Thoracic aorta (tissue), 2 donors: ENCODE measurements at regions not wholly inside any gene's neighbourhood (a gene's known extent, or its start where the extent isn't known, plus 50 kb on each side); places are given as distances from the start of the nearest gene placed in this dataset.

Experiments used
- ATAC-seq: fragments of 150-250 bp; one replicate; pipeline ENCODE4 v1.8.0; 2017; ENCODE audit warnings: low read depth; ENCODE audit not compliant: insufficient number of reproducible peaks, low FRiP score
- DNase-seq: peaks from one replicate; pipeline ENCODE4 v3.0.0-alpha.2; 2020; ENCODE audit warnings: low spot score
- H3K27ac ChIP-seq, 2 donors: fragments of 200-600 bp; sonication (generic); 1 replicate in 1 of 2; 2 replicates in 1 of 2; pipeline ENCODE4 v1.5.1; 2016; ENCODE audit warnings: mild to moderate bottlenecking in 2 of 2, moderate library complexity in 2 of 2
- H3K27me3 ChIP-seq: fragments of 200-600 bp; sonication (generic); replicated peaks from 2 replicates; pipeline ENCODE4 v1.6.0; 2016; ENCODE audit warnings: mild to moderate bottlenecking; ENCODE audit not compliant: insufficient read depth
- H3K36me3 ChIP-seq: fragments of 200-600 bp; sonication (generic); one replicate; pipeline ENCODE4 v1.5.1; 2016
- H3K4me1 ChIP-seq, 2 donors: fragments of 200-600 bp; sonication (generic); 1 replicate in 1 of 2; 2 replicates in 1 of 2; pipeline versions ENCODE4 v1.5.1 to v1.6.0; 2016; ENCODE audit warnings: low read depth in 2 of 2, mild to moderate bottlenecking in 1 of 2; ENCODE audit not compliant: control insufficient read depth in 1 of 2
- H3K4me3 ChIP-seq: fragments of 200-600 bp; sonication (generic); 2 replicates; pipeline ENCODE4 v1.5.1; 2016; ENCODE audit warnings: mild to moderate bottlenecking
- H3K9me3 ChIP-seq: fragments of 200-600 bp; sonication (generic); 2 replicates; pipeline ENCODE4 v1.5.1; 2016
- TF ChIP-seq, protein P1 (sequence below): fragments of 200-600 bp; sonication (generic); IDR thresholded peaks from one replicate; pipeline ENCODE4 v1.5.1; 2019; ENCODE audit warnings: antibody characterized with exemption

DNA sequence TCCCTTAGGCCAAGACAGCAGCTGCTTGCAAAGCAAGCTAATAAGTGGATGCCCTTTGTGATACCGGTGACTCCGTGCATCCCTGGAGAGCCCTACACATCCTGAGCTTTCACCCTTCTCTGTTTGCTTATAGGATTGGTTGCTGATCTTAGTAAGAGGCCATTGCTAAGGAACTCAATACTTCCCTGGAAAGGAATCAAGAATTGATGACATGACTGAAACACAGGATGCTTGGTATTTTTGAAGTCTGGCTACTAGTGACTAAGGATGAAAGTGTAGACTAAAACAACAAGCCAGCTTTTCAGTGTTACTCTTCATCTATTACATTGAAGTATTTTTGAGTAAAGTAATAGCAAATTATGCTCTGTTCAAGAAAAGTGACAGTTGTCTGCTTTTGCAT lies 123.0 kb upstream of the SERPINE2 start:
- no peaks in the 10 kb centered on the region for H3K9me3 ChIP-seq
- no peak overlapping the region for H3K27ac ChIP-seq
- H3K27me3 ChIP-seq: no peaks in the 10 kb centered on the region
- no peaks in the 10 kb centered on the region for H3K36me3 ChIP-seq
- no peak overlapping the region for H3K4me3 ChIP-seq
- peaks cover 0 to 9% of the 10 kb centered on the region in 2 donors for H3K4me1 ChIP-seq
- TF ChIP-seq, protein P1, sequence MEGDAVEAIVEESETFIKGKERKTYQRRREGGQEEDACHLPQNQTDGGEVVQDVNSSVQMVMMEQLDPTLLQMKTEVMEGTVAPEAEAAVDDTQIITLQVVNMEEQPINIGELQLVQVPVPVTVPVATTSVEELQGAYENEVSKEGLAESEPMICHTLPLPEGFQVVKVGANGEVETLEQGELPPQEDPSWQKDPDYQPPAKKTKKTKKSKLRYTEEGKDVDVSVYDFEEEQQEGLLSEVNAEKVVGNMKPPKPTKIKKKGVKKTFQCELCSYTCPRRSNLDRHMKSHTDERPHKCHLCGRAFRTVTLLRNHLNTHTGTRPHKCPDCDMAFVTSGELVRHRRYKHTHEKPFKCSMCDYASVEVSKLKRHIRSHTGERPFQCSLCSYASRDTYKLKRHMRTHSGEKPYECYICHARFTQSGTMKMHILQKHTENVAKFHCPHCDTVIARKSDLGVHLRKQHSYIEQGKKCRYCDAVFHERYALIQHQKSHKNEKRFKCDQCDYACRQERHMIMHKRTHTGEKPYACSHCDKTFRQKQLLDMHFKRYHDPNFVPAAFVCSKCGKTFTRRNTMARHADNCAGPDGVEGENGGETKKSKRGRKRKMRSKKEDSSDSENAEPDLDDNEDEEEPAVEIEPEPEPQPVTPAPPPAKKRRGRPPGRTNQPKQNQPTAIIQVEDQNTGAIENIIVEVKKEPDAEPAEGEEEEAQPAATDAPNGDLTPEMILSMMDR: no peak
- ATAC-seq (no peak), DNase-seq (no peak)

DNA sequence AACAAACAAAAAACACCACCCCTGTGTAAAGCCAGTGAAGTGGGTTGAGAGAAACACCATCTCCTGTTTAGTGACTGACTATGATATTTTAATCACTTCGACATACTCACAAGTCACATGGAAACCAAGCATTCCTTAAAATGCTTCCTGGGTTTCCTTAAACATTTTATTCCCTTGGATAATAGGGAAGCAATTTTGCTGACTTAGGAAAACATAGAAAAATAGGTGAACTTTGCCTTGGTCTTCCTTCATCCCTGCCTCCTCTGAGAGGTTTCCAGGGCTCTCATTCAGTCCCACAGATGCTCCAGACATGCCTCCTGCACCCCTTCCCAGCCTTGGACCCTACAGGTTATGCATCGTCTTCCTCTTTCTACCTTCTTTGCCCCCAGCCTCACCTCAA lies 122.6 kb upstream of the SERPINE2 start:
- Histone ChIP-seq H3K9me3 (no peaks in the 10 kb centered on the region), H3K4me1 (peaks cover 0 to 9% of the 10 kb centered on the region in 2 donors), H3K27me3 (no peaks in the 10 kb centered on the region), H3K36me3 (no peaks in the 10 kb centered on the region), H3K4me3 (no peak overlapping the region), H3K27ac (no peak overlapping the region)
- DNase-seq (no peak), ATAC-seq (no peak)
- TF ChIP-seq, protein P1: no peak

DNA sequence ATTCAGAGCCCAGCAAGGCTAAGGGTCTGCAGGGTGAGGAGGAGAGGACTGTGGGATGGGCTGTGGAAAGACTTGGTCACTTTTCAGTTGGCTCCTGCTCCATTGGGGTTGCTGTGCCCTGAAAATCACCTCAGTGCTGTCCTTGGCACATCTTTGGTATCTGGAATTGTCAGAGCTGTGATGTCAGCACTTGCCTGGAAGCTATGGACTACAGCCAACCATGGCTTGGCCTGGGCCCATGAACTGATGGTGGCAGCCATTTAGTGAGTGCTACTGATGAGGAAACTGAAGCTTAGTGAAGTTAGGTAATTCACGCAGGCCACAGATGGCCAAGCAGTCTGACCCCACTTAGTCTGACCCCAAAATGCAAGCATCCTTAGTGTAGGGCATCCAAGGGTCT lies 121.8 kb upstream of the SERPINE2 start:
- TF ChIP-seq, protein P1: no peak
- no peak for DNase-seq
- Histone ChIP-seq H3K9me3 (no peaks in the 10 kb centered on the region), H3K27me3 (no peaks in the 10 kb centered on the region), H3K36me3 (no peaks in the 10 kb centered on the region), H3K4me1 (peaks cover 0 to 9% of the 10 kb centered on the region in 2 donors), H3K4me3 (no peak overlapping the region), H3K27ac (no peak overlapping the region)
- ATAC-seq: no peak

DNA sequence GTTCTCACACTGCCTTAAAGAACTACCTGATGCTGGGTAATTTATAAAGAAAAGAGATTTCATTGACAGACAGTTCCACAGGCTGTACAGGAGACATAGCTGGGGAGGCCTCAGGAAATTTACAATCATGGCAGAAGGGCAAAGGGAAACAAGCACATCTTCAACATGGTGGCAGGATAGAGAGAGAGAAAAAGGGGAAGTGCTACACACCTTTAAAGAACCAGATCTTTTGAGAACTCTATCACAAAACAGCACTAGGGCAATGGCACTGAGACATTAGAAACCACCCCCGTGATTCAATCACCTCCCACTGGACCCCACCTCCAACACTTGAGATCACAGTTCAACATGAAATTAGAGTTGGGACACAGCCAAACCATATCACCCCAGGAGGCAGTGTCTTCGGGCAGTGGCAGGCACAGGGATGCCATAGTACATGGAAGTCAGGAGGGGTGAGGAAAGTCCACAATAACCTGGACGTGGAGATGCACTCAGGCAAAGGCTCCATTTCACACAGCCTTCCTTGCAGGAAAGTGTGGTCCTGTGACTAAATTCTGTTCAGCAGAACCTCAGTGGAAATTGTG lies 120.4 kb upstream of the SERPINE2 start:
- Histone ChIP-seq H3K9me3 (no peaks in the 10 kb centered on the region), H3K27ac (no peak overlapping the region), H3K4me3 (no peak overlapping the region), H3K4me1 (peaks cover 0 to 9% of the 10 kb centered on the region in 2 donors), H3K36me3 (no peaks in the 10 kb centered on the region), H3K27me3 (no peaks in the 10 kb centered on the region)
- TF ChIP-seq, protein P1: no peak
- no peak for ATAC-seq
- no peak for DNase-seq

DNA sequence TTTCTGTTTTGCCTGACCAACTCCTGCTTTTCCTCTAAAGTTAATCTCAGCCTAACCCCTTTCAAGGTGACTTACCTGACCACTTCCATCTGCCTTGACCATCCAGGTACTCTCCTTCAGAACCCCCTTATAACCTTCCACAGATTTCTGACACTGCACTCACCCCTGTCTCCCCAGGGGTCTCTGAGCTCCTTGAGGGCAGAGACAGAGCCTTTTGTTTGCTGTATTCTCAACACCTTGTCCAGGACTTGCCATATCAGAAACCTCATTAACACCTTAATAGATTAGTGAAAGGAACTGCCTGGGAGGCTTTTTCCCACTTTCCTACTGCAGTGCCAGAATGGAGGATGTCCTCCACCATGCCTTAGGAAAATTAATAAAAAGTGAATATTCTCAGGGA lies 119.7 kb upstream of the SERPINE2 start:
- Histone ChIP-seq H3K9me3 (no peaks in the 10 kb centered on the region), H3K36me3 (no peaks in the 10 kb centered on the region), H3K27me3 (no peaks in the 10 kb centered on the region), H3K4me1 (peaks cover 0 to 9% of the 10 kb centered on the region in 2 donors), H3K4me3 (no peak overlapping the region), H3K27ac (no peak overlapping the region)
- no peak for DNase-seq
- ATAC-seq: no peak
- TF ChIP-seq, protein P1: no peak
